K562 (cell line): ENCODE measurements at regions not wholly inside any gene's neighbourhood (a gene's known extent, or its start where the extent isn't known, plus 50 kb on each side); places are given as distances from the start of the nearest gene placed in this dataset.

Source experiments
- ATAC-seq: fragments of 200-7000 bp; cut with Tn5 transposase; 3 replicates; pipeline ENCODE4 v1.9.1; 2020; ENCODE audit warnings: moderate library complexity
- BruUV-seq: library from RNA; stranded (reverse); fragments of 400-500 nt; replicated peaks from 2 replicates; lab custom pipeline; 2021; lab: Mats Ljungman, UMichigan
- CTCF ChIA-PET: fragments of 300-600 bp; formaldehyde crosslinking; extraction: SDS; loops from one replicate; lab custom pipeline; 2021; ENCODE audit warnings: low intra/inter-chr PET ratio; lab: Yijun Ruan, JAX
- POLR2A ChIA-PET: fragments of 300-600, 350-650 bp; sonication (Branson Sonifier 250); formaldehyde crosslinking; extraction: SDS; loops from one replicate; lab custom pipeline; 2021; ENCODE audit warnings: antibody characterized with exemption, inconsistent platforms; lab: Yijun Ruan, JAX
- DNase-seq, 4 experiments: peaks; one replicate each; pipeline versions ENCODE4 v3.0.0 to v3.0.0-alpha.2; 2011 to 2018; ENCODE audit warnings: low spot score in 3 of 4, mixed read lengths in 3 of 4; ENCODE audit errors: extremely low read depth in 1 of 4
- FAIRE-seq: peaks from 2 replicates; lab custom pipeline; 2011; peaks lifted over from hg19 to GRCh38; lab: Jason Lieb, UNC
- H2AFZ ChIP-seq: 2 replicates; pipeline ENCODE4 v1.6.0; 2011; ENCODE audit warnings: low read depth, low read length, control low read depth, inconsistent platforms
- H3K27ac ChIP-seq: fragments of 200-600 bp; 3 replicates; pipeline ENCODE4 v1.8.0; 2011; ENCODE audit warnings: low read depth, mild to moderate bottlenecking, control low read depth, inconsistent platforms, low read length, moderate library complexity, mixed read lengths; ENCODE audit errors: extremely low read depth
- H3K27me3 ChIP-seq, 2 experiments: fragments of 300-600 bp in 1 of 2; 2 replicates in 1 of 2; 3 replicates in 1 of 2; pipeline versions ENCODE4 v1.6.0 to v1.8.0; 2011; ENCODE audit warnings: inconsistent platforms in 2 of 2, low read length in 2 of 2, mild to moderate bottlenecking in 1 of 2, mixed read lengths in 1 of 2, moderate library complexity in 1 of 2; ENCODE audit not compliant: control insufficient read depth in 2 of 2, insufficient read depth in 2 of 2
- H3K36me3 ChIP-seq: fragments of 300-600 bp; 3 replicates; pipeline ENCODE4 v1.8.0; 2011; ENCODE audit warnings: mild to moderate bottlenecking, low read length, inconsistent platforms; ENCODE audit not compliant: control insufficient read depth, insufficient read depth
- H3K4me1 ChIP-seq, 2 experiments: fragments of 200-600 bp in 1 of 2; replicated peaks in 1 of 2; 2 replicates in 1 of 2; 3 replicates in 1 of 2; pipeline versions ENCODE4 v1.5.1 to v1.8.0; 2011; ENCODE audit warnings: inconsistent platforms in 2 of 2, low read length in 2 of 2, mild to moderate bottlenecking in 1 of 2, mixed read lengths in 1 of 2, moderate library complexity in 1 of 2; ENCODE audit not compliant: control insufficient read depth in 2 of 2, insufficient read depth in 2 of 2
- H3K4me2 ChIP-seq: 2 replicates; pipeline ENCODE4 v1.6.1; 2011; ENCODE audit warnings: low read length, control low read depth, inconsistent platforms, mixed read lengths; ENCODE audit not compliant: insufficient read depth
- H3K4me3 ChIP-seq: fragments of 200-600 bp; sonication (generic), shearing (Covaris generic); 2 replicates; pipeline ENCODE4 v1.5.1; 2016; ENCODE audit warnings: control low read depth, inconsistent platforms
- H3K79me2 ChIP-seq: fragments of 200-600 bp; 3 replicates; pipeline ENCODE4 v1.8.0; 2011; ENCODE audit warnings: low read length, inconsistent platforms; ENCODE audit not compliant: control insufficient read depth, insufficient read depth
- H3K9ac ChIP-seq, 2 experiments: 2 replicates each; pipeline versions ENCODE4 v1.6.0 to v1.6.1; 2011; ENCODE audit warnings: low read depth in 2 of 2, low read length in 2 of 2, control low read depth in 1 of 2, inconsistent platforms in 1 of 2, mild to moderate bottlenecking in 1 of 2, mixed read lengths in 1 of 2; ENCODE audit not compliant: insufficient read depth in 1 of 2
- H3K9me1 ChIP-seq: one replicate; pipeline ENCODE4 v1.6.0; 2011; ENCODE audit warnings: inconsistent platforms, mild to moderate bottlenecking, low read length, moderate library complexity; ENCODE audit not compliant: control insufficient read depth, insufficient read depth
- H3K9me3 ChIP-seq: replicated peaks from 2 replicates; pipeline ENCODE4 v1.5.1; 2011; ENCODE audit warnings: low read depth, low read length, inconsistent platforms; ENCODE audit not compliant: control insufficient read depth, insufficient read depth
- H4K20me1 ChIP-seq: replicated peaks from 2 replicates; pipeline ENCODE4 v1.6.1; 2011; ENCODE audit warnings: low read length, inconsistent platforms, mixed read lengths; ENCODE audit not compliant: control insufficient read depth, insufficient read depth
- FOSL1 ChIP-seq: fragments of 200-800 bp; sonication (Bioruptor generic); conservative IDR thresholded peaks from 2 replicates; pipeline ENCODE4 v1.6.1; 2016; ENCODE audit warnings: missing genetic modification characterization, missing compliant biosample characterization
- FOXA3 ChIP-seq, 2 experiments: fragments of 450-650 bp in 1 of 2; sonication (generic) in 1 of 2; formaldehyde crosslinking; IDR thresholded peaks in 1 of 2; conservative IDR thresholded peaks in 1 of 2; 2 replicates each; pipeline versions ENCODE4 v1.4.0 to v1.8.0; 2020 to 2022; ENCODE audit warnings: mild to moderate bottlenecking in 2 of 2, missing genetic modification reagents in 1 of 2
- JUN ChIP-seq, 2 experiments: sonication (generic) in 1 of 2; formaldehyde crosslinking in 1 of 2; IDR thresholded peaks; 2 replicates each; pipeline versions ENCODE4 v1.6.1 to v1.8.0; 2012 to 2022; ENCODE audit warnings: borderline replicate concordance in 2 of 2, mild to moderate bottlenecking in 2 of 2, improper control_type of control experiment in 1 of 2, low read depth in 1 of 2, low read length in 1 of 2, missing genetic modification reagents in 1 of 2
- RCOR1 ChIP-seq, 2 experiments: IDR thresholded peaks; 2 replicates each; pipeline ENCODE4 v1.6.1; 2012; ENCODE audit warnings: low read depth in 2 of 2, low read length in 2 of 2, borderline replicate concordance in 1 of 2, improper control_type of control experiment in 1 of 2
- TFAM ChIP-seq: fragments of 250-450 bp; sonication (Bioruptor Pico); conservative IDR thresholded peaks from 2 replicates; pipeline ENCODE4 v1.5.0; 2021; ENCODE audit warnings: mild to moderate bottlenecking, moderate library complexity
- WGBS: fragments of 100-300 bp; shearing (Covaris generic); methylation state at CpG from one replicate; pipeline ENCODE4 v1.1.6; 2016; ENCODE audit warnings: low coverage, mixed read lengths; ENCODE audit not compliant: insufficient coverage; ENCODE audit errors: missing lambda C conversion rate; 5-methylcytosine and 5-hydroxymethylcytosine counted together
- in situ Hi-C: fragments of 300-500 bp; cut with MboI; formaldehyde crosslinking; loops from 4 replicates; pipeline ENCODE4 v1.15.0; 2018; ENCODE audit warnings: inconsistent platforms, mixed read lengths
- intact Hi-C: fragments of 100-400 bp; cut with micrococcal nuclease; formaldehyde crosslinking; loops from 2 replicates; pipeline ENCODE4 v1.14.2; 2022
- TF ChIP-seq, protein P1 (sequence below): fragments of 450-650 bp; IDR thresholded peaks from 2 replicates; pipeline ENCODE4 v1.6.1; 2017; ENCODE audit warnings: antibody characterized with exemption
- TF ChIP-seq, protein P2 (sequence below), 2 experiments: fragments of 450-650 bp in 1 of 2; sonication (generic) in 1 of 2; formaldehyde crosslinking in 1 of 2; IDR thresholded peaks in 1 of 2; conservative IDR thresholded peaks in 1 of 2; 2 replicates each; pipeline versions ENCODE4 v1.6.1 to v1.8.1; 2016 to 2023; ENCODE audit warnings: mild to moderate bottlenecking in 2 of 2, moderate library complexity in 2 of 2, inconsistent platforms in 1 of 2, missing genetic modification reagents in 1 of 2

DNA sequence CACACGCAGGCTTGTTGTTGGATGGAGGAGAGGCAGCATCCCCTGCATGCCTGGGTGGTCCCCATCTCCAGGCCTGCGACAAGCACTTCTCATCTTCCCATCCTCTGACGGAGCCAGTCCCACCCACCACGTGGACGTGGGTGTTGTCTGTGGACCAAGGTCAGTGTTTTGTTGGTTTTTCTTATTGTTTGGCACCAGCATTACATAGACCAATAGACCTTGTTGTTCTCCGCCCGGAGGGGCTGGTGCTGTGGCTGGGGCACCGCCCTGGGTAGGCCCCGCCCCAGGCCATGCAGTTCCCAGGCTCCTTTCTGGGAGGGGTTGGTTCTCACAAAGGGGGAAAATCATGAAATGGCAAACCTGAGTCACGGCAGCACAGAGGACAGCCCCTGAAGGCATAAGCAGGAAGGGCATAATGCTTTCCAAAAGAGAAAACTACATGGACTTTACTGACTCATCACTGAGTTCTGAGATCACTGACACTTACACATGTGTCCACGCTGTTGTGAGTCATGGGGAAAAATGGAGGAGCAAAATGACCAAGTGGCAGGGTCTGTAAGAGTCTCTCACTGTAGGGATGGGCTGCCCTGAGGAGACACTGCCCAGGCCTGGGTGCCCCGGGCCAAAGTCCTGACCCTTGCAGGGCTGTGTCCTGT, 90.8 kb downstream of the THBS2 start:
- Histone ChIP-seq H2AFZ (no peak overlapping the region), H3K9ac (no peak overlapping the region)

More for the DNA sequence above, 90.8 kb downstream of the THBS2 start:
- Histone ChIP-seq H4K20me1 (peaks cover 19% of the 10 kb centered on the region), H3K4me2 (no peak overlapping the region), H3K9me1 (no peaks in the 10 kb centered on the region), H3K27ac (no peak overlapping the region), H3K36me3 (no peaks in the 10 kb centered on the region), H3K4me3 (no peak overlapping the region), H3K9me3 (no peaks in the 10 kb centered on the region), H3K4me1 (peaks cover 0 to 9% of the 10 kb centered on the region in 2 experiments; a peak in 1 of 5 replicates), H3K79me2 (no peaks in the 10 kb centered on the region), H3K27me3 (peaks cover 76 to 83% of the 10 kb centered on the region in 2 experiments)
- DNase-seq = peak in 1 of 4 experiments; percentile 8
- ChIA-PET CTCF (no interaction called here), POLR2A (no interaction called here)
- no peak for ATAC-seq
- 3% methylated on average over 12 of the region's 12 CpGs for WGBS
- in situ Hi-C loops = no loop called here
- TF ChIP-seq, protein P1, sequence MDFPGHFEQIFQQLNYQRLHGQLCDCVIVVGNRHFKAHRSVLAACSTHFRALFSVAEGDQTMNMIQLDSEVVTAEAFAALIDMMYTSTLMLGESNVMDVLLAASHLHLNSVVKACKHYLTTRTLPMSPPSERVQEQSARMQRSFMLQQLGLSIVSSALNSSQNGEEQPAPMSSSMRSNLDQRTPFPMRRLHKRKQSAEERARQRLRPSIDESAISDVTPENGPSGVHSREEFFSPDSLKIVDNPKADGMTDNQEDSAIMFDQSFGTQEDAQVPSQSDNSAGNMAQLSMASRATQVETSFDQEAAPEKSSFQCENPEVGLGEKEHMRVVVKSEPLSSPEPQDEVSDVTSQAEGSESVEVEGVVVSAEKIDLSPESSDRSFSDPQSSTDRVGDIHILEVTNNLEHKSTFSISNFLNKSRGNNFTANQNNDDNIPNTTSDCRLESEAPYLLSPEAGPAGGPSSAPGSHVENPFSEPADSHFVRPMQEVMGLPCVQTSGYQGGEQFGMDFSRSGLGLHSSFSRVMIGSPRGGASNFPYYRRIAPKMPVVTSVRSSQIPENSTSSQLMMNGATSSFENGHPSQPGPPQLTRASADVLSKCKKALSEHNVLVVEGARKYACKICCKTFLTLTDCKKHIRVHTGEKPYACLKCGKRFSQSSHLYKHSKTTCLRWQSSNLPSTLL = no peak
- 0 out of 2 replicates have a peak, but pooled peaks have one; percentile 6 for TF ChIP-seq JUN (IDR thresholded peaks at IDR 0.05; ENCODE audit: borderline replicate concordance, low read depth, low read length)
- TF ChIP-seq JUN (CRISPR knock-in tag; IDR thresholded peaks at IDR 0.05; ENCODE audit: borderline replicate concordance) = no peak
- TF ChIP-seq, protein P2, sequence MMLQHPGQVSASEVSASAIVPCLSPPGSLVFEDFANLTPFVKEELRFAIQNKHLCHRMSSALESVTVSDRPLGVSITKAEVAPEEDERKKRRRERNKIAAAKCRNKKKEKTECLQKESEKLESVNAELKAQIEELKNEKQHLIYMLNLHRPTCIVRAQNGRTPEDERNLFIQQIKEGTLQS (IDR thresholded peaks at IDR 0.05) = peak; percentile 62
- TF ChIP-seq, protein P2 (CRISPR knock-in tag; conservative IDR thresholded peaks at IDR 0.05) = no peak
- no peak for TF ChIP-seq FOXA3 (CRISPR knock-in tag; conservative IDR thresholded peaks at IDR 0.05 in 1 of 2, IDR thresholded peaks at IDR 0.05 in 1 of 2)
- no peak for TF ChIP-seq RCOR1 (IDR thresholded peaks at IDR 0.05; ENCODE audit: borderline replicate concordance in 1 of 2, low read depth in 2 of 2, low read length in 2 of 2)
- TF ChIP-seq TFAM (CRISPR knock-in tag) = no peak
- peak; percentile 77; the same call in 1 of the 2 replicates for TF ChIP-seq FOSL1 (tag)
- intact Hi-C loops = no loop called here
- no peak for FAIRE-seq
- no TSS peak for BruUV-seq
